ENCODE measurements at regions not wholly inside any gene's neighbourhood (a gene's known extent, or its start where the extent isn't known, plus 50 kb on each side); places are given as distances from the start of the nearest gene placed in this dataset.

DNA sequence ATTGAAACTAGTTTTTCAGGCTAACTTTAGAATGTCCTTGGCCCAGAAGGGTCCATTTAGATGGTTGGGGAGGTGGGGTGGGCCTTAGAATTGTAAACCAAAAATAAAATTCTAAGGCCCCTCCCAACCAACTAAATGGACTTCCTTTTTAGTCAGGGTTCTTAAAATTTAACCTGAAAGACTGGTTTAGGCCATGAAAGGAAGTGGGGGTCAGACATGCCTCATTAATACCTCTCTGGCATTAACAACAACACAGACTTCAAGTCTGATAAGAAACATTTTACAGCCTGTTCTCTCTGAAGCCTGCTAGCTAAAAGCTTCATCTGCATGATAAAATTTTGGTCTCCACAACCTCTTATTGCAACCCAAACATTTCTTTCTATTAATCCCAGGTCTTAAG is 65.5 kb upstream of the TNC start:
- no peak for DNase-seq
- intact Hi-C loops (cut with DNase I) = no loop called here
- no peaks in the 10 kb centered on the region for H3K27me3 ChIP-seq
- H3K4me3 ChIP-seq = no peak overlapping the region
- no peaks in the 10 kb centered on the region for H3K9me3 ChIP-seq
- H3K27ac ChIP-seq = no peak overlapping the region
- H3K4me1 ChIP-seq (ENCODE audit: insufficient read depth) = no peaks in the 10 kb centered on the region
- TF ChIP-seq EP300 (IDR thresholded peaks at IDR 0.05) (no peak), POLR2A (IDR thresholded peaks at IDR 0.05) (no peak), CTCF (IDR thresholded peaks at IDR 0.05) (no peak)
- no peaks in the 10 kb centered on the region for H3K36me3 ChIP-seq

DNA sequence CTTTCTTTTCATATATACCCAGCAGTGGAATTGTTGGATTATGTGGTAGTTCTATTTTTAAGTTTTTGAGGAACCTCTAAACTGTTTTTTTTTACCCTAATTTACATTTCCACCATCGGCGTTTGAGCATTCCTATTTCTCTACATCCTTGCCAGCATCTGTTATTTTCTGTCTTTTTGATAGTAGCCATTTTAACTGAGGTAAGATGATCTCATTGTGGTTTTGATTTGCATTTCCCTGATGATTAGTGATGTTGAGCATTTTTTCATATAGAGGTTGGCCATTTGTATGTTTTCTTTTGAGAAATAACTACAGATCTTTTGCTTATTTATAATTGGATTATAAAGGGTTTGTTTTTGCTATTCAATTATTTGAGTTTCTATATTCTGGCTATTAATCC is 71.7 kb upstream of the TNC start:
- Histone ChIP-seq H3K36me3 (no peaks in the 10 kb centered on the region), H3K27me3 (no peaks in the 10 kb centered on the region), H3K9me3 (no peaks in the 10 kb centered on the region), H3K4me1 (ENCODE audit: insufficient read depth) (no peaks in the 10 kb centered on the region), H3K4me3 (no peak overlapping the region), H3K27ac (no peak overlapping the region)
- 65 to 76% (median 72%) methylated on average over 2 of the region's 2 CpGs for WGBS, 3 donors
- intact Hi-C loops (cut with DNase I) = no loop called here
- TF ChIP-seq CTCF (IDR thresholded peaks at IDR 0.05) = no peak
- no peak for DNase-seq

GRCh38 chr9:115191667-115192066 is 73.7 kb upstream of the TNC start:
- 76 to 83% (median 82%) methylated on average over 3 of the region's 3 CpGs for WGBS, 3 donors
- H3K27me3 ChIP-seq = no peaks in the 10 kb centered on the region
- no peaks in the 10 kb centered on the region for H3K36me3 ChIP-seq
- no peaks in the 10 kb centered on the region for H3K4me1 ChIP-seq (ENCODE audit: insufficient read depth)
- no peak overlapping the region for H3K27ac ChIP-seq
- no peak for TF ChIP-seq CTCF (IDR thresholded peaks at IDR 0.05)
- no peak for TF ChIP-seq EP300 (IDR thresholded peaks at IDR 0.05)
- no peak for TF ChIP-seq POLR2A (IDR thresholded peaks at IDR 0.05)
- DNase-seq = no peak
- H3K4me3 ChIP-seq = no peak overlapping the region
- intact Hi-C loops (cut with DNase I) = no loop called here
- H3K9me3 ChIP-seq = no peaks in the 10 kb centered on the region

DNA sequence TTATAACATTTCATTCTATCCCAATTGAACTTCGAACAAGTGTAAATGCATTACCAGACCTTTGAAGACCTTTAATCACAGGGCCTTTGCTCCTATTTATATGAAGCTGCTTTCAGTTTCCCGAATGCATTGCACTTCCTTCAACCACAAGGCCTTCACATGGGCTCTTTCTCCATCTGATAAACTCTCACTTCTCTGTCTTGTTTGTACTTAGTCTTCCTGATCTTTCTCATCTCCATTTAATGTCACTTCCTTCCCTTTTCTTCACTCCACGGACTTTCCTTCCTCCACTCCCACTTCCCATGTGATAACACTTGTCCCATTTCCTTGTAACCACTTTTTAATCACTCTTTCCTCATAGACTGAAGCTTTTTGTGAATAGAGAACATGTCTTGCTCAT is 74.3 kb upstream of the TNC start:
- Histone ChIP-seq H3K9me3 (no peaks in the 10 kb centered on the region), H3K4me3 (no peak overlapping the region), H3K4me1 (ENCODE audit: insufficient read depth) (no peaks in the 10 kb centered on the region), H3K27ac (no peak overlapping the region), H3K36me3 (no peaks in the 10 kb centered on the region), H3K27me3 (no peaks in the 10 kb centered on the region)
- DNase-seq = no peak
- 63 to 71% (median 71%) methylated on average over 3 of the region's 3 CpGs for WGBS, 3 donors
- intact Hi-C loops (cut with DNase I) = no loop called here
- TF ChIP-seq EP300 (IDR thresholded peaks at IDR 0.05) (no peak), POLR2A (IDR thresholded peaks at IDR 0.05) (no peak), CTCF (IDR thresholded peaks at IDR 0.05) (no peak)
